ENCODE measurements at regions not wholly inside any gene's neighbourhood (a gene's known extent, or its start where the extent isn't known, plus 50 kb on each side); places are given as distances from the start of the nearest gene placed in this dataset.

GRCh38 chr22:27574651-27575050 is 226.9 kb downstream of the MN1 start:
- no peaks in the 10 kb centered on the region for H3K27me3 ChIP-seq (replicated peaks; ENCODE audit: insufficient read depth, low read depth, low read length, poor library complexity)
- ChIA-PET POLR2A (ENCODE audit: low non-redundant PET) (no interaction called here), CTCF (no interaction called here)
- intact Hi-C loops (cut with micrococcal nuclease; ENCODE audit: unreplicated experiment) = no loop called here
- TF ChIP-seq EZH2 (IDR thresholded peaks at IDR 0.05; ENCODE audit: borderline replicate concordance, low read depth, low read length, poor library complexity, severe bottlenecking) = no peak
- TF ChIP-seq CTCF (conservative IDR thresholded peaks at IDR 0.05; ENCODE audit: low read depth, low read length) = no peak
- DNase-seq (ENCODE audit: low spot score) = no peak
- H3K4me3 ChIP-seq (ENCODE audit: low read depth, low read length, poor library complexity, severe bottlenecking) = no peak overlapping the region
- no peaks in the 10 kb centered on the region for H3K9me3 ChIP-seq (ENCODE audit: low read depth, low read length, poor library complexity, severe bottlenecking)
- peaks cover 5% of the 10 kb centered on the region for H3K4me1 ChIP-seq (ENCODE audit: insufficient read depth, low read length, poor library complexity, severe bottlenecking)
- no peaks in the 10 kb centered on the region for H3K36me3 ChIP-seq (ENCODE audit: insufficient read depth, low read length, poor library complexity, severe bottlenecking)
- BruUV-seq (replicated peaks) = no TSS peak
- no peak overlapping the region for H3K27ac ChIP-seq (ENCODE audit: low read depth, low read length, poor library complexity, severe bottlenecking)

GRCh38 chr22:27575348-27575747 is 226.2 kb downstream of the MN1 start:
- Histone ChIP-seq H3K36me3 (ENCODE audit: insufficient read depth, low read length, poor library complexity, severe bottlenecking) (no peaks in the 10 kb centered on the region), H3K9me3 (ENCODE audit: low read depth, low read length, poor library complexity, severe bottlenecking) (no peaks in the 10 kb centered on the region), H3K27me3 (replicated peaks; ENCODE audit: insufficient read depth, low read depth, low read length, poor library complexity) (no peaks in the 10 kb centered on the region), H3K4me1 (ENCODE audit: insufficient read depth, low read length, poor library complexity, severe bottlenecking) (peaks cover 5% of the 10 kb centered on the region), H3K27ac (ENCODE audit: low read depth, low read length, poor library complexity, severe bottlenecking) (no peak overlapping the region), H3K4me3 (ENCODE audit: low read depth, low read length, poor library complexity, severe bottlenecking) (no peak overlapping the region)
- intact Hi-C loops (cut with micrococcal nuclease; ENCODE audit: unreplicated experiment) = no loop called here
- BruUV-seq (replicated peaks) = no TSS peak
- no peak for TF ChIP-seq CTCF (conservative IDR thresholded peaks at IDR 0.05; ENCODE audit: low read depth, low read length)
- TF ChIP-seq EZH2 (IDR thresholded peaks at IDR 0.05; ENCODE audit: borderline replicate concordance, low read depth, low read length, poor library complexity, severe bottlenecking) = no peak
- DNase-seq (ENCODE audit: low spot score) = no peak
- ChIA-PET POLR2A (ENCODE audit: low non-redundant PET) (no interaction called here), CTCF (no interaction called here)

GRCh38 chr22:27576413-27576812 is 225.1 kb downstream of the MN1 start:
- peaks cover 5% of the 10 kb centered on the region for H3K4me1 ChIP-seq (ENCODE audit: insufficient read depth, low read length, poor library complexity, severe bottlenecking)
- BruUV-seq (replicated peaks) = no TSS peak
- no peaks in the 10 kb centered on the region for H3K9me3 ChIP-seq (ENCODE audit: low read depth, low read length, poor library complexity, severe bottlenecking)
- H3K27me3 ChIP-seq (replicated peaks; ENCODE audit: insufficient read depth, low read depth, low read length, poor library complexity) = no peaks in the 10 kb centered on the region
- intact Hi-C loops (cut with micrococcal nuclease; ENCODE audit: unreplicated experiment) = no loop called here
- H3K27ac ChIP-seq (ENCODE audit: low read depth, low read length, poor library complexity, severe bottlenecking) = no peak overlapping the region
- CTCF ChIA-PET = no interaction called here
- H3K36me3 ChIP-seq (ENCODE audit: insufficient read depth, low read length, poor library complexity, severe bottlenecking) = no peaks in the 10 kb centered on the region
- POLR2A ChIA-PET (ENCODE audit: low non-redundant PET) = no interaction called here
- no peak overlapping the region for H3K4me3 ChIP-seq (ENCODE audit: low read depth, low read length, poor library complexity, severe bottlenecking)
- TF ChIP-seq EZH2 (IDR thresholded peaks at IDR 0.05; ENCODE audit: borderline replicate concordance, low read depth, low read length, poor library complexity, severe bottlenecking) (no peak), CTCF (conservative IDR thresholded peaks at IDR 0.05; ENCODE audit: low read depth, low read length) (no peak)
- no peak for DNase-seq (ENCODE audit: low spot score)

All from A673 (cell line).